Psoas muscle (tissue), 7 donors: ENCODE measurements at regions not wholly inside any gene's neighbourhood (a gene's known extent, or its start where the extent isn't known, plus 50 kb on each side); places are given as distances from the start of the nearest gene placed in this dataset.

Source experiments
- ATAC-seq, 4 donors: fragments of 200-7000 bp; cut with Tn5 transposase; one replicate each; pipeline ENCODE4 v1.9.1; 2020; ENCODE audit warnings: moderate library complexity in 3 of 4, mild to moderate bottlenecking in 2 of 4
- DNase-seq, 2 donors: peaks; one replicate each; pipeline ENCODE4 v3.0.0-alpha.2; 2020
- H3K27ac ChIP-seq: fragments of 200-600 bp; one replicate; pipeline ENCODE4 v1.8.0; 2022
- H3K27me3 ChIP-seq, 3 donors: fragments of 200-600 bp in 1 of 3; one replicate each; pipeline versions ENCODE4 v1.6.1 to v1.8.0; 2013 to 2022; ENCODE audit warnings: low read length in 2 of 3, mild to moderate bottlenecking in 2 of 3, moderate library complexity in 1 of 3; ENCODE audit not compliant: insufficient read depth in 3 of 3
- H3K36me3 ChIP-seq, 2 donors: fragments of 200-600 bp in 1 of 2; one replicate each; pipeline versions ENCODE4 v1.6.1 to v1.8.0; 2013 to 2022; ENCODE audit warnings: low read depth in 1 of 2, mild to moderate bottlenecking in 1 of 2, moderate library complexity in 1 of 2; ENCODE audit not compliant: insufficient read depth in 1 of 2
- H3K4me1 ChIP-seq: fragments of 200-600 bp; one replicate; pipeline ENCODE4 v1.8.0; 2022
- H3K4me3 ChIP-seq: fragments of 200-600 bp; one replicate; pipeline ENCODE4 v1.8.0; 2022; ENCODE audit warnings: mild to moderate bottlenecking
- H3K9me3 ChIP-seq: fragments of 200-600 bp; one replicate; pipeline ENCODE4 v1.8.0; 2022
- WGBS, 3 donors: extraction: QIAGEN DNeasy Blood & Tissue Kit; methylation state at CpG; one replicate each; pipeline versions ENCODE4 v1.1.6 to v1.1.7; 2013; 5-methylcytosine and 5-hydroxymethylcytosine counted together
- intact Hi-C, 2 donors: fragments of 100-400 bp; cut with DNase I; formaldehyde crosslinking; loops; one replicate each; pipeline versions ENCODE4 v1.11.0 to v1.14.2; 2022
- TF ChIP-seq, protein P1 (sequence below): fragments of 200-600 bp; IDR thresholded peaks from one replicate; pipeline ENCODE4 v1.8.0; 2022; ENCODE audit warnings: antibody characterized with exemption
- donor health status: healthy with polysubstance abuse.
- donor health status: DM: no; HTN: no; CAD: no; lungs with moderate emphysema.
- donor health status: Bipolar disorder and iron deficiency.
- donor health status: healthy.
- donor health status: DM: yes; HTN: yes; CAD: no.
- donor health status: DM: no; HTN: no; CAD: no.
- donor health status: DM: yes; HTN: yes; CAD: no.

DNA sequence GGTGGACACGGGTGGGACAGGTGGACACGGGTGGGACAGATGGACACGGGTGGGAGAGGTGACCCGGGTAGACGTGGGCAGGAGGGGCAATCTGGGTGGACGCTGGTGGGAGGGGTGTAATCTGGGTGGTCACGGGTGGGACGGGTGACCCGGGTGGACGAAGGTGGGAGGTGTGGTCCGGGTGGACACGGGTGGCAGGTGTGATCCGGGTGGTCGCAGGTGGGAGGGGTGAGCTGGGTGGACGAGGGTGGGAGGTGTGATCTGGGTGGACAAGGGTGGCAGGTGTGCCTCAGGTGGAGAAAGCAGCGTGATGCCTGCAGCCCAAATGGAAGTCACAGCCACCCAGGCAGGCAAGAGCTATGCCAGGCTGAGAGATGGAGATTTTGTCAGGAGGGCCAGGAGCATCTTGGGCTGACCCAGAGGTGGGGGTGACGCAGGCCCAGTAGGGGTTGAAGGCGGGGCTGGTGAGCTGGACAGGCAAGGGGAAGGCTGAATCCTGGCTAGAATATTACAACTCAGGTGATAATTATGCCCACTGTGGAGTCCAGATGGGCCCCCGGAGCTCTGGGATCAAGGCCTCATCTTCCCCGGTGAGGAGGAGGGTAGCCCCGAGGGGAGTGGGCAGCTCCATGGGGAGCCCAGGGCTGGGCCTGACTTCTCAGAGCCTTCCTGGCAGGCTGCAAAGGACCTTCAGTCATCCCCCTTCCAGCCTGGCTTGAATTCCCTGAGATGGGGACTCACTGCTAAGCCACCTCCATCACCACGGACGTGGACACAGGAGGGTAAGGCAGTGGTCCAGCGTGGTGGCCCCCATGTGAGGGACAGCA, 100.0 kb downstream of the ADRA2C start:
- Histone ChIP-seq H3K4me1 (no peaks in the 10 kb centered on the region), H3K9me3 (no peaks in the 10 kb centered on the region), H3K4me3 (no peak overlapping the region), H3K27ac (no peak overlapping the region), H3K36me3 (no peaks in the 10 kb centered on the region), H3K27me3 (peaks cover 0 to 76% (median 9%) of the 10 kb centered on the region in 3 donors)
- WGBS, 3 donors: 84 to 89% (median 87%) methylated on average over 23 to 24 of the region's 24 CpGs
- intact Hi-C loops: no loop called here
- ATAC-seq: no peak
- TF ChIP-seq, protein P1, sequence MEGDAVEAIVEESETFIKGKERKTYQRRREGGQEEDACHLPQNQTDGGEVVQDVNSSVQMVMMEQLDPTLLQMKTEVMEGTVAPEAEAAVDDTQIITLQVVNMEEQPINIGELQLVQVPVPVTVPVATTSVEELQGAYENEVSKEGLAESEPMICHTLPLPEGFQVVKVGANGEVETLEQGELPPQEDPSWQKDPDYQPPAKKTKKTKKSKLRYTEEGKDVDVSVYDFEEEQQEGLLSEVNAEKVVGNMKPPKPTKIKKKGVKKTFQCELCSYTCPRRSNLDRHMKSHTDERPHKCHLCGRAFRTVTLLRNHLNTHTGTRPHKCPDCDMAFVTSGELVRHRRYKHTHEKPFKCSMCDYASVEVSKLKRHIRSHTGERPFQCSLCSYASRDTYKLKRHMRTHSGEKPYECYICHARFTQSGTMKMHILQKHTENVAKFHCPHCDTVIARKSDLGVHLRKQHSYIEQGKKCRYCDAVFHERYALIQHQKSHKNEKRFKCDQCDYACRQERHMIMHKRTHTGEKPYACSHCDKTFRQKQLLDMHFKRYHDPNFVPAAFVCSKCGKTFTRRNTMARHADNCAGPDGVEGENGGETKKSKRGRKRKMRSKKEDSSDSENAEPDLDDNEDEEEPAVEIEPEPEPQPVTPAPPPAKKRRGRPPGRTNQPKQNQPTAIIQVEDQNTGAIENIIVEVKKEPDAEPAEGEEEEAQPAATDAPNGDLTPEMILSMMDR: no peak
- DNase-seq: peak in 1 of 2 donors; percentile 30

DNA sequence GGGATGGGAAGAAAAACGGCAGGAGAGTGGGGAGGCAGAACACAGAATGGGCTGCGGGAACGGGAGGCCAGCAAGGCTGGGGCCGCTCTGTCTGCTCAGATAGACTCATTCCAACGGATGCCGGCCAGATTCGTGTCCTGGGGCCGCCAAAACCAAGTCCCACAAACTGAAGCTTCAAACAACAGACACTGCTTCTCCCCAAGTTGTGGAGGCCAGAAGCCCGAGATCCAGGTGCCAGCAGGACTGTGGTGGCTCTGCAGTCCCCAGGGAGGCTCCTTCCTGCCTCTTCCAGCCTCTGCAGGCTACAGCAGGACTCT, 100.6 kb downstream of the ADRA2C start:
- Histone ChIP-seq H3K9me3 (no peaks in the 10 kb centered on the region), H3K27ac (no peak overlapping the region), H3K4me3 (no peak overlapping the region), H3K27me3 (peaks cover 0 to 77% (median 13%) of the 10 kb centered on the region in 3 donors), H3K4me1 (no peaks in the 10 kb centered on the region), H3K36me3 (no peaks in the 10 kb centered on the region)
- DNase-seq (no peak), ATAC-seq (no peak)
- TF ChIP-seq, protein P1: no peak
- intact Hi-C loops: no loop called here
- 82 to 85% (median 82%) methylated on average over 9 of the region's 9 CpGs for WGBS, 3 donors

DNA sequence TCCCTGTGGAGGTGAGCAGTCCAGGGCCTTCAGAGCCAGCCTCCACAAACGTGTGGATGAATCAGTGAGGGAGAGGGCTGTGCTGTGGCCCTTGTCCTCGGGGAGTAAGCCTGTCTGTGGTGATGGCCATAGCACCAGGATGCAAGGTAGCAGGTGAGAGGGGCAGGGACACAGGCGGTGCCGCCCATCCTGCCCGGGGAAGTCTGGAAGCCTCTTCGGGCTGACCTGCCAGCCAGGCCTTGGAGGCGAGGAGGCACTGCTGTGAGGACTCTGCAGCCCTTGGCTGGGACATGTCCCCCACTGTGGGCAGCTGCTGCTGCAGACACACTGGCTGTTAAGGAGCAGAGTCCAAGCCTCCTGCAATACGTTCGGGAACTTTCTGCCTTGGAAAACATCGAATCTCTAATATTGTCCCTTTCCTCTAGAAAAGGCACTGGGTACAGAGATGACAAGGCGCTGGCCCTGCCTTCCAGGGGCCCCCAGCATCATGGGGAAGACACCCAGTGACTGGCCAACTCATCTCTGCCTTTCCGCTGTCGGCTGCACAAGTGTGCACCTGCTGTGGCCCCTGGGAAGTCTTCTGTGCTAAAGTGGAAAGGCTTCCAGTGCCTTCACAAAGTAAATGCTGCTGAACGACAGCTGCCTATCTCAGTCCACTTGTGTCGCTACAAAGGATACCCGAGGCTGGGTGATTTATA, 101.4 kb downstream of the ADRA2C start:
- Histone ChIP-seq H3K27me3 (peaks cover 0 to 77% (median 18%) of the 10 kb centered on the region in 3 donors), H3K36me3 (no peaks in the 10 kb centered on the region), H3K4me1 (no peaks in the 10 kb centered on the region), H3K9me3 (no peaks in the 10 kb centered on the region), H3K27ac (no peak overlapping the region), H3K4me3 (no peak overlapping the region)
- no peak for DNase-seq
- TF ChIP-seq, protein P1: no peak
- WGBS, 3 donors: 88 to 92% (median 90%) methylated on average over 16 of the region's 16 CpGs
- intact Hi-C loops: no loop called here
- no peak for ATAC-seq

DNA sequence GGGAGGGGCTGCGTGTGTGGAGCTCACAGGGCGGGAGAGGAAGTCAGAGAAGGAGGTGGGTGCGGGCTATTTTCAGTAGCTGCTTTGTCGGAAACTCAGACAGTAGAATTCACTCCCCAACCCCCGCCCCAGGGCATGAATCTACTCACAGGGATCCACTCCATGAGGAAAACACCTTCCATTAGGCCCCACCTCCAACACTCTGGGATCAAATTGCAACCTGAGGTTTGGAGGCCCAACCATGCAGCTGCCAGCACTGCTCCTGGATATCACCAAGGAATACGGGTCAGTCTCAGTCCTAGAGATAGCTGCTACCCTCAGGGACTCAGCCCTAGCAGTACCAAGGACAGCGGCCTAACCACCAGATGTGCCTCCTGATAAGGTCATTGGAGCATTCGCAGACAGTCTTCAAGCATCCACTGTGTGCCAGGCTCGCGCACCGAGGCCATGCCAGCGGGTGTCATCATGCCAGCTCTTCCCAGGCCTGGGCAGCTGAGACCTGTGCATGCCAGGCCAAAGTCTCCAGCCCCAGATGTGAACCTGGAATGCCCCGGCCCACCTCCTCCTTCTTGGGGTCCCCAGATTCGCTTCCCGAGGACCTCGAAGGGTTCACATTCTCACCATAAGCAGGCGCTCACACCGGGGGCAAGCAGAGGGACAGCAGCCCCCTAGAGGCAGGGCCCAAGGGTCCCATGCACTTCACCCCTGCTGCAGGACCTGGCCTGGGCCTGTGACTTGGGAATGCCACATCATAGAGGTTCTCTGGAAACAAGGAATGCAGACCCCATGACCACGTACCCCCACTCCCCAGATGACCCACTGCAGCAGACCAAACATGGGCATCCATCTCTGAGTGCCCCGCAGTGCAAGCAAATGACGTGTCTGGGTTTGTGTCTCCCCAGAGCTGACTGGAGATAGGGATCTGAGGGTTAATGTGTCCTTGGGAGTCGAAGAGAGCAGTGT, 102.3 kb downstream of the ADRA2C start:
- ATAC-seq (no peak), DNase-seq (no peak)
- intact Hi-C loops: no loop called here
- WGBS, 3 donors: 70 to 82% (median 72%) methylated on average over 22 of the region's 22 CpGs
- no peak overlapping the region for H3K4me3 ChIP-seq
- no peaks in the 10 kb centered on the region for H3K9me3 ChIP-seq
- H3K36me3 ChIP-seq: no peaks in the 10 kb centered on the region
- no peak overlapping the region for H3K27ac ChIP-seq
- TF ChIP-seq, protein P1: no peak
- no peaks in the 10 kb centered on the region for H3K4me1 ChIP-seq
- peaks cover 0 to 77% (median 26%) of the 10 kb centered on the region in 3 donors for H3K27me3 ChIP-seq
